ENCODE measurements at regions not wholly inside any gene's neighbourhood (a gene's known extent, or its start where the extent isn't known, plus 50 kb on each side); places are given as distances from the start of the nearest gene placed in this dataset.
"Not testable (repeated sequence)": the region's sequence is repeated elsewhere in the genome, so short reads cannot be mapped to it uniquely, and the experiment has no call there.

DNA sequence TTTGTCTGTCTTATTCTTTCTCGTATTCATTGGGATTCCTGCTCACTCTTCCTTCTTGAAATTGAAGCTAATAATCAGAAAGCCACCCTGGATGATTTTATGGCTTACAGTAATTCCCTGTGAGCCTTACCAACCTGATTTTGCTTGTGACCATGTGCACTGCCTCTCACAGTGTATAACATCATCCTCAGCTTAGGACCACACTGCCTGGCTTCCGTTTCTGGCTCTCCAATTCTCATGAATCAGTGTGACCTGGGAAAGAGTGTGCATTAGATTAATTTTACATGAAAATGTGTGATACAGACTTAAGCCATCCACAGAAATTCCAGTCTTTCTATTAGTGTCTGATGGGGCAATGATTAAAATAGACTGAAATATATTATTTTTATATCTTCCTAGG lies 126.8 kb upstream of the DMRT1 start:
- DNase-seq (ENCODE audit: low spot score): no peak

DNA sequence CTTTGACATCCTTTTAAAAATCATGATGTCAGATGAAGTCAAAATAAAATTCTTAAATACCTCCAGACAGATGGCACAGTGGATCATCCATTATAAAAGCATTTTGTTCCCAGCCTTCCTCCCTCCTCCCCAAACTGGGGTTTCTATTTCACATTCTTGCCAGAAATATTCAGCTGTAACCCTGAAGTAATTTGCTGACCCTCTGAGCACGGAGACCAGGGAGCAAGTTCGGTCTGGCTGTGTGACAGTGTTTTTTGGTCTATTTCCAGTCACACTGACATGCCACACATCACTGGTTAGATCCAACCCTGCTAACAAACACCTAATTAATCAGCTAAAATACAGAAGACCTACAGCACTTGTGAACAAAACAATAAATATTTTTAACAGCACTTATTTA lies 126.2 kb upstream of the DMRT1 start:
- no peak for DNase-seq (ENCODE audit: low spot score)

GRCh38 chr9:715743-716400 lies 125.6 kb upstream of the DMRT1 start:
- DNase-seq (ENCODE audit: low spot score): no peak

GRCh38 chr9:717722-718121 lies 123.8 kb upstream of the DMRT1 start:
- no peak for DNase-seq (ENCODE audit: low spot score)

DNA sequence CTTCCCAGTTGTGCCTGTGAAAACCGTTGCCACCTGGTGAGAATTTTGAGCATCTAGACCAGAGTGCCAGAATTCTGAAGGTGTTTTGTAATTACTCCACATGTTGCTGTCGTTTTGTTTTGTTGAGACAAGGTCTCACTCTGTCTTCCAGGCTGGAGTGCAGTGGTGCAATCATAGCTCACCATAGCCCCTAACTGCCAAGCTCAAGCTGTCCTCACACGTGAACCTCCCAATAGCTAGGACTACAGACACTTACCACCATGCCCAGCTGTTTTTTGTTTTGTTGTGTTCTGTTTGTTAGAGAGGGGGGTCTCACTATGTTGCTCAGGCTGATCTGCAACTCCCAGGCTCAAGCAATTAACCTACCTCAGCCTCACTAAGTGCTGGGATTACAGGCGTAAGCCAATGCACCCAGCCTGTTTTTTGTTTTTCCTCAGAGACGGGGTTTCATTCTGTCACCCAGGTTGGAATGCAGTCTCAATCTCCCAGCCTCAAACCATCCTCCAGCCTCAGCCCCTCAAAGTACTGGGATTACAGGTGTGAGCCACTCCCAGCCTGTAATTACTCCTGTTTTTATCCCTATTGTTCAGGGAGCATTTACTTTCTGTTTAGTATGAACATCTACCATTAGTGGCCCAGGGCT lies 121.1 kb upstream of the DMRT1 start:
- no peak for DNase-seq (ENCODE audit: low spot score)

DNA sequence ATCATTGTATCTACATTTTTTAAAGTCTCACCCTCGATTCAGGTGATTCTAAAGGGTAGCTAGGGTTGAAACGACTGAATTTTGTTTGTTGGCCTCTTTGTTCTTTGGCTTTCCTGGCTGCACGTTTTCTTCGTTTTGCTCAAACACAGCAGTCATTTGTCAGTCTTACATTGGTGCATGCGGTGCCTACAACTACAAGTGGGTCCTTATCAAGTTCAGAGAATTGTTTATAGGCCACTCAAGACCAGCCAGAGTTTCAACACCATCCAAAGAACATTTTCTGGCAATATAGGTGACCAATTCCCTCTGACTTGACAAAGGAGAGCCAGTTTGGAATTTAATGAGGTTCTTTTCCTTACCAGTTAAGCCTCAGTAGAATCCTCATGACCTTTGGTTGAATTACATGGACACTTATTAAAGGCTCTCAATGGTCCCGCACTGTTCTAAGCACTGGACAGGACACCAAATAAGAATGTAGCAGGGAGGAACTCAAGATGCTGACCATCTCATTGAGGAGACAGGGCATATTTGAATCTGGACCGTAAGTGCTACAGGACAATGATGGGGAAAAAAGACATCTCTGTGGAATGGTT lies 119.0 kb upstream of the DMRT1 start:
- DNase-seq (ENCODE audit: low spot score): no peak

DNA sequence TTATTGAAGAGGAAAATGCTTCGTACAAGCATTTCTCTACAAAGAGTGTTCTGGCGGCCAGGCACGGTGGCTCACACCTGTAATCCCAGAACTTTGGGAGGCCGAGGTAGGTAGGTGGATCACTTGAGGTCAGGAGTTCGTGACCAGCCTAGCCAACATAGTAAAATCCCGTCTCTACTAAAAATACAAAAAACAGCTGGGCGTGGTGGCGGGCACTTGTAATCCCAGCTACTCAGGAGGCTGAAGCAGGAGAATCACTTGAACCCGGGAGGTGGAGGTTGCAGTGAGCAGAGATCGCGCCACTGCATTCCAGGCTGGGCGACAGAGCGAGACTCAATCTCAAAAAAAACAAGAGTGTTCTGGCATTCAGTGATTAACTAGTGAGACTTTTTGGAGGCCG lies 117.0 kb upstream of the DMRT1 start:
- not testable (repeated sequence) for DNase-seq (ENCODE audit: low spot score)

DNA sequence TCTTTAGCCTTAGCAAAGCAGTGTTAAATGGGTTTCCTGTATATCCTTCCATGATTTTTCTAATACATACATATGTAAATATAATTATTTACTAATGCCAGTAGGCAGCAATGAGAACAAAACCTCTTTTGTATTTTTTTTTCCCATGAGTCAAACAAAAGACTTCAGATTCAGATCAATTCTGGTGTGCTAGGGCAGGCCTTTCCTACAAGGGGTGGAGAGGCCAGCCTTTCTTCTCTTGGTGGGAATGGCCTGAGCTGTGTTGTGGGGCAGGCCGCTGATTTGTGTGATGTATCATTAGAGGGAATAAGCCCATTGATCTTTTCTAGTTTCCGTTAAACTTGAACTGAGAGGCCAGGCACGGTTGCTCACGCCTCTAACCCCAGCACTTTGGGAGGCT lies 115.5 kb upstream of the DMRT1 start:
- no peak for DNase-seq (ENCODE audit: low spot score)

- DNase-seq (ENCODE audit: low spot score): no peak
Observed at GRCh38 chr9:727767-728166, 113.7 kb upstream of the DMRT1 start.

- no peak for DNase-seq (ENCODE audit: low spot score)
Observed at GRCh38 chr9:728535-728934, 113.0 kb upstream of the DMRT1 start.

DNA sequence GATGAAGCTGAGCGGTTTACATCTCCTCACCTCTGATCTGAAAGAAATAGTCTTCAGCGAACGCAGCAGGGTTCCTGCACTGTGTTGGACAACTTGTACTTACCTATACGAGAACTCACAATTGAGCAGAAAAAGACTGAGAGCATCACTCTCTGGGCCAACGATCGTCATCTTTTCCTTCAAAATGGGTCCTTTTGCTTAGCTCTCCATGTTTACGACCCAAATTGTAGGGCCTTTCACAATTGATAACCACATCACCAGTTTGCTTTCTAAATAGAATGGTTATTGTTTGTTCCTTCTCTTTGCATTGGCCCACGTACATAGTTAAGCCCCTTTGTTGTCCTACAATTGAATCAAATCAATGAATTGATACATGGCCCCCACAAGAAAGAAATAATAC lies 110.0 kb upstream of the DMRT1 start:
- no peak for DNase-seq (ENCODE audit: low spot score)

GRCh38 chr9:734831-735511 lies 106.5 kb upstream of the DMRT1 start:
- no peak for DNase-seq (ENCODE audit: low spot score)

DNA sequence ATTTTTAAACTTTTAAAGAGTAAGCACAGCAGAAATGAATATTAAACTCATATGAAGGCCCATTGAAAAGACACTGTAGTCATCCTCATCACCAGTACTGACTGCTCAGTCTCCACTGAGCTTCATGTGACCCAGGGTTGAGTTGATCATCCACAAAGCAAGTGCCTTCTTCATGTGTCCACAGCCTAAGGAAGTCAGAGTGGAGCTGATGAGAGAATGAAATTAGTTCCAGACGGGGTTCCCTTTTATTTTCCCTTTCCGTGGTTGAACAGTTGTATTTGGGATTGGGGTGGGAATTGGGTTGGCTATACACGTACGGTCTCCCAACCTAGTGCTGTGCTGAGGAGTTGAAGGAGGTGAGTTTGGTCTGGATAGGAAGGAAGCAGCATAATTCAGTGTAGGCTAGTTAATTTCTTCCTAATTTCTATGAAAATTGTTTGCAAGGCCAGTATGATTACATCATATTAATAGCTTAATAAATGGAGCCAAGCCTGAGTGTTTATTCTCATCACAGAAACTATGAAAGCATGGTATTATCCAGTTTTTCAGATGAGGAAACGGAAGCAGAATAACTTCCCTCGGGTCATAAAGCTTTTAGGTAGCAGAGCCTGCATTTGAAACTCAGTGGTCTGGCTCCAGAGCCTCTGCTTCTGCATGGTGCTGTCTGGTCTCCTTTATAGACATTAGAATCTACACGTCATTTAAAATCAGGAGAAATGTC lies 103.9 kb upstream of the DMRT1 start:
- DNase-seq (ENCODE audit: low spot score): no peak

GRCh38 chr9:738209-738915 lies 103.1 kb upstream of the DMRT1 start:
- peak; percentile 74 for DNase-seq (ENCODE audit: low spot score)

DNA sequence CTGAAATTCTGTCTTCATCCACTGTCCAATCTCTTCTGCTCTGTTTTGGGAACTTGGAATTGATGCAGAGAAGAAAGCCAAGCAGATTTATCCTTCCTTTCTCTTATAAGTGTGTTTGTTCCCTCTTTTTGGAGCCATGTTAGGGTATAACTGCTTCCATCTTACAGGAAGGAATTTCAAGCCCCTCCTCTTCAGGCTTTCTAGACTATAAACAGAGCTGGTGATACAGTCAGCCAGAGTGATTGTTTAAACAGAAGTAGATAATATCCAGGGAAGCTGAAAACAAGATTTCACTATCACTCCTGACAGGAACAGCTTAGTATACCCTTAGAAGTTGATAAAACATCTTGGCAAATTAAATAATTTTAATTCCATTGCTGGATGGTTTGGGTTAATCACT lies 102.1 kb upstream of the DMRT1 start:
- DNase-seq (ENCODE audit: low spot score): no peak

DNA sequence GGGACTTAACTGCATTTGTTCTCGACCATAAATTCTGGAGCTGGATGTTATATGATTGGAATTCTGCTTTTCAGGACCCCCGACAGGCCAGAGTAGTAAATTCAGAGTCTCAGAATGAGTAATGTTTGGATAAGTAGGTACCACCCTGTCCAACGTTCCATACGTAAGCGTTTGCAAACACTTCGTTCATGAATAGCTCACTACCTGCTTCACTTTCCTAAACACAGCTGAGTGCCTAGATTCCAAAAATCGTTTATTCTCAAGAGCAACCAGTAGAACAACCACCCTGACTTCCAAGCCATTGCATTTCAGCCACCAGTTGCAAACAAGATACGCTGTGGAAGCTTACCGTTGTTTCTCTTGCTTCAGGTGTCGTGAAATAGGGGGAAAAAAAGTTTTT lies 101.3 kb upstream of the DMRT1 start:
- no peak for DNase-seq (ENCODE audit: low spot score)

GRCh38 chr9:742104-742503 lies 99.4 kb upstream of the DMRT1 start:
- DNase-seq (ENCODE audit: low spot score): no peak

DNA sequence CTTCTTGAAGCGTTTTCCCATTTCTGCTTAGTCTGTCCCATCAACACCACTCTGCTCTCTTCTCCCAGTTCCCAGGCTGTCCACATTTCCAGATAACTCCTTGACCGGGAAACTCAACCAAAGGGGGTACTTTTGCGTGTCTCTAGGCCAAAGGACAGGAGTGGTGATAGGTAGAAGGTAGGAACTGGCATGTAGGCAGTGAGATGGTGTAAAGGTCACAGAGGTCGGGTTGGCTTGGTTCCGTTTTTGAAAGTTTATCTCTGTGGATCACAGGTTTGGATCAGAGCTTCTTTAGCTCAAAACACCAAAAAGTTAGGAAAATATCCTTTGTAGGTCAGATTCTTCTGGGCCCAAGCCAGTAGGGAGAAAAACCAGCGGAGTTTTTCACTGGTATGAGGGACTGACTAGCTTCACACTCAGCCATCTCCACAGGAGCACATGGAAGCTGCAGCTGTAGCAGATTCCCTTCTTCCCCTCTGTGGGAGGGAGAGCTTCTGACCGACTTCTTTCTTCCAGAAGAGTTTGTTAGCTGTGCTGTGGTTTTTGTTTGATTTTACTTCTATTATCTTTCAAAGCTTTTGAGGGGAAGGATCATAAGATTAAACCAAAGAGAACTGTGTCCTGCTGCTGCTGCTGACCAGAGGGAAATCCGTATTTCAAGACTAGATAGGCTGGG lies 98.4 kb upstream of the DMRT1 start:
- DNase-seq (ENCODE audit: low spot score): no peak

DNA sequence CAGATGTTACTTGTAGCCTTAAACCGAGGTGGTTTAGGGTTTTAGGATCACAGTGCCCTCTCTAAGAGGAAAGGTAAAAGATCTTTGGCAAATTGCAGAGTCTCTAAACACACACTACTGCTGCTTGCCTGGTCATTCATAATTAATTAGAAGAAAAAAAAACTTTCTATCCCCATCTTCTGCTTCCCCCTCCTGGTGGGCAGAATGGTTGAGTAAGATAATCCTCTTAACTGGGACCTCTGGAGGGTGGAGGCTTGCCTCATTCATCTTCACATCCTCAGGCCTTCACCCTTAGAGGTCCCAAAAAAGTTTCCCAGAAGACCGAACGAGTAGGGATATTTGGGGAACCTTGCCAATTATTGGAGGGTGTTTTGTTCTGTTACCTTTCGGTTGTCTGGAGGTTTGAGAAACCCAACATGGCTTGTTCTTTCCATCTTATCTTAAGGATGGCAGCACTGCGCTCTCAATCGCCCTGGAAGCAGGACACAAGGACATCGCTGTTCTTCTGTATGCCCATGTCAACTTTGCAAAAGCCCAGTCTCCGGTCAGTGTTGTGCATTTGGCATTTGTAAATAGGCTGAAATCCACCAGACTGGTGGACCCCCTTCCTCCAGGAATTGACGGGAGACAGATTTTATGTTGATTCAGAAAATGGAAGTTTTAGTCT lies 97.3 kb upstream of the DMRT1 start:
- DNase-seq (ENCODE audit: low spot score): no peak

DNA sequence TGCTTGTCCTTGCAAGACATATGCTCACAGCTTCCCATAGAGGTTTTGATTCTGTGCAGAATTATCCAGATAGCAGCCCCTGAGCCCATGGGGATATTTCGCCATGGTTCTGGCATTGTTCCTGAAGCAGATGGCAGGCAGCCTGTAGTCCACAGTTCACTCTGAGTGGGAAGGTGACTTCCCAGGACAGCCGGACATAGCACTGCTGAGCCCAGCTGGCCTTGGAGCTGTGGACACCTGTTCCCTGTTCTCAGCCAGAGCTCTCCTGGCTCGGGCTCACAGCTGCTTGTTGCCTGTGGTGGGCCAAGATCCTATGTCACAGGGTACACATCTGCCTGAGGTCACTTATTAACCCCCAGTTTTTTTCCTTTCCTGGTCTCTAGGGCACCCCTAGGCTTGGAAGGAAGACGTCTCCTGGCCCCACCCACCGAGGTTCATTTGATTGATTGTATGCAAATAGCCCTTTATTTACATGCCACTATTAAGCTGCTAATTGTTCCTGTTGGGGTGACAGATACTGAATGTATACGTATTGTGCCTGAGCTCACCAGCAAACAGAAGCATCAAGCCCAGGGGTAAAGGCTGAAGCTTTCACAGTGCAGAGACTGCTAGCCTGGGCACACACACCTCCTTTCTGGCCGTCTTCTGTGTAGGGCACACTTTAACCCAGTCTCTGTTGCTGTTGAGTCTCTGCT lies 96.6 kb upstream of the DMRT1 start:
- no peak for DNase-seq (ENCODE audit: low spot score)

All from LoVo (cell line).